H9 (cell line): ENCODE measurements at regions not wholly inside any gene's neighbourhood (a gene's known extent, or its start where the extent isn't known, plus 50 kb on each side); places are given as distances from the start of the nearest gene placed in this dataset.

Experiments
- DNase-seq: peaks from one replicate; pipeline ENCODE4 v3.0.0-alpha.2; 2017
- H2AFZ ChIP-seq: one replicate; pipeline ENCODE4 v1.6.1; 2013; ENCODE audit warnings: mild to moderate bottlenecking, low read length, control low read depth, moderate library complexity
- H2AK5ac ChIP-seq: 2 replicates; pipeline ENCODE4 v1.6.1; 2013; ENCODE audit warnings: low read length, control low read depth, mixed read lengths; ENCODE audit not compliant: insufficient read length
- H2BK120ac ChIP-seq: one replicate; pipeline ENCODE4 v1.6.1; 2013; ENCODE audit warnings: low read depth, mild to moderate bottlenecking, low read length, control low read depth, inconsistent platforms; ENCODE audit not compliant: poor library complexity, severe bottlenecking
- H2BK12ac ChIP-seq: 2 replicates; pipeline ENCODE4 v1.6.1; 2013; ENCODE audit warnings: low read length, control low read depth, mixed read lengths, low read depth; ENCODE audit not compliant: insufficient read length
- H2BK15ac ChIP-seq: 2 replicates; pipeline ENCODE4 v1.6.1; 2013; ENCODE audit warnings: low read depth, low read length, control low read depth
- H2BK20ac ChIP-seq: one replicate; pipeline ENCODE4 v1.6.1; 2013; ENCODE audit warnings: low read depth, mild to moderate bottlenecking, low read length, control low read depth, inconsistent platforms; ENCODE audit not compliant: poor library complexity, severe bottlenecking
- H2BK5ac ChIP-seq: 2 replicates; pipeline ENCODE4 v1.6.1; 2013; ENCODE audit warnings: low read length, control low read depth, mixed read lengths; ENCODE audit not compliant: insufficient read length
- H3K14ac ChIP-seq: 2 replicates; pipeline ENCODE4 v1.6.1; 2013; ENCODE audit warnings: low read length, control low read depth; ENCODE audit not compliant: insufficient read depth
- H3K18ac ChIP-seq: 2 replicates; pipeline ENCODE4 v1.6.1; 2013; ENCODE audit warnings: low read depth, mild to moderate bottlenecking, mixed read lengths, low read length, control low read depth; ENCODE audit not compliant: insufficient read length
- H3K23ac ChIP-seq: 2 replicates; pipeline ENCODE4 v1.6.1; 2013; ENCODE audit warnings: low read length, control low read depth, mixed read lengths, low read depth; ENCODE audit not compliant: insufficient read length
- H3K23me2 ChIP-seq: 2 replicates; pipeline ENCODE4 v1.6.1; 2013; ENCODE audit warnings: low read depth, mild to moderate bottlenecking, mixed read lengths, low read length, control low read depth; ENCODE audit not compliant: insufficient read length, poor library complexity, severe bottlenecking
- H3K27ac ChIP-seq: 2 replicates; pipeline ENCODE4 v1.5.1; 2013; ENCODE audit warnings: low read length, control low read depth, mixed read lengths, low read depth; ENCODE audit not compliant: insufficient read length
- H3K27me3 ChIP-seq: 2 replicates; pipeline ENCODE4 v1.6.1; 2013; ENCODE audit warnings: low read length, control low read depth, inconsistent platforms; ENCODE audit not compliant: insufficient read depth
- H3K4ac ChIP-seq: 2 replicates; pipeline ENCODE4 v1.6.1; 2013; ENCODE audit warnings: low read depth, mild to moderate bottlenecking, control low read depth, inconsistent platforms, low read length, moderate library complexity
- H3K4me1 ChIP-seq: 2 replicates; pipeline ENCODE4 v1.6.1; 2013; ENCODE audit warnings: low read length, control low read depth, inconsistent platforms; ENCODE audit not compliant: insufficient read depth
- H3K4me2 ChIP-seq: 2 replicates; pipeline ENCODE4 v1.6.1; 2013; ENCODE audit warnings: low read length, control low read depth, mixed read lengths; ENCODE audit not compliant: insufficient read length, insufficient read depth
- H3K56ac ChIP-seq: 2 replicates; pipeline ENCODE4 v1.6.1; 2013; ENCODE audit warnings: low read depth, mild to moderate bottlenecking, mixed read lengths, low read length, control low read depth; ENCODE audit not compliant: insufficient read length
- H3K79me1 ChIP-seq: 2 replicates; pipeline ENCODE4 v1.6.1; 2013; ENCODE audit warnings: low read depth, mild to moderate bottlenecking, moderate library complexity, low read length, control low read depth, inconsistent platforms; ENCODE audit not compliant: insufficient read depth, poor library complexity, severe bottlenecking
- H3K79me2 ChIP-seq: 2 replicates; pipeline ENCODE4 v1.6.1; 2013; ENCODE audit warnings: low read length, control low read depth, inconsistent platforms; ENCODE audit not compliant: insufficient read depth
- H3K9ac ChIP-seq: 2 replicates; pipeline ENCODE4 v1.6.1; 2013; ENCODE audit warnings: low read length, control low read depth, mixed read lengths; ENCODE audit not compliant: insufficient read length; ENCODE audit errors: extremely low read depth
- H3K9me3 ChIP-seq: one replicate; pipeline ENCODE4 v1.6.1; 2013; ENCODE audit warnings: low read depth, low read length, inconsistent platforms; ENCODE audit not compliant: control insufficient read depth
- H3T11ph ChIP-seq: one replicate; pipeline ENCODE4 v1.6.1; 2013; ENCODE audit warnings: mild to moderate bottlenecking, low read length, control low read depth, inconsistent platforms
- H4K20me1 ChIP-seq: one replicate; pipeline ENCODE4 v1.6.1; 2013; ENCODE audit not compliant: control insufficient read depth, insufficient read length, insufficient read depth
- H4K5ac ChIP-seq: 2 replicates; pipeline ENCODE4 v1.6.1; 2013; ENCODE audit warnings: low read depth, mild to moderate bottlenecking, mixed read lengths, low read length, control low read depth; ENCODE audit not compliant: insufficient read length
- H4K8ac ChIP-seq: replicated peaks from 2 replicates; pipeline ENCODE4 v1.6.1; 2013; ENCODE audit warnings: low read length, control low read depth, mixed read lengths, low read depth; ENCODE audit not compliant: insufficient read length
- H4K91ac ChIP-seq: 2 replicates; pipeline ENCODE4 v1.6.1; 2013; ENCODE audit warnings: low read depth, mild to moderate bottlenecking, moderate library complexity, mixed read lengths, low read length, control low read depth; ENCODE audit not compliant: insufficient read length
- H3K27ac Mint-ChIP-seq, 3 experiments: 2 replicates in 2 of 3; 3 replicates in 1 of 3; pipeline ENCODE4 v1.8.0; 2020 to 2021; ENCODE audit warnings: mixed read lengths in 3 of 3, mild to moderate bottlenecking in 1 of 3, moderate library complexity in 1 of 3
- H3K27me3 Mint-ChIP-seq: 2 replicates; pipeline ENCODE4 v1.8.0; 2021; ENCODE audit warnings: low read depth, mild to moderate bottlenecking, moderate library complexity, mixed read lengths
- H3K36me3 Mint-ChIP-seq, 3 experiments: 2 replicates in 2 of 3; 3 replicates in 1 of 3; pipeline ENCODE4 v1.8.0; 2020 to 2021; ENCODE audit warnings: low read depth in 3 of 3, mixed read lengths in 3 of 3; ENCODE audit not compliant: insufficient read depth in 1 of 3
- H3K4me1 Mint-ChIP-seq, 2 experiments: 2 replicates each; pipeline ENCODE4 v1.8.0; 2020; ENCODE audit warnings: mixed read lengths in 2 of 2
- H3K4me3 Mint-ChIP-seq, 2 experiments: 2 replicates in 1 of 2; 3 replicates in 1 of 2; pipeline ENCODE4 v1.8.0; 2020 to 2021; ENCODE audit warnings: mild to moderate bottlenecking in 2 of 2, mixed read lengths in 2 of 2, moderate library complexity in 1 of 2
- H3K9me3 Mint-ChIP-seq, 2 experiments: 2 replicates in 1 of 2; 3 replicates in 1 of 2; pipeline ENCODE4 v1.8.0; 2020; ENCODE audit warnings: mild to moderate bottlenecking in 2 of 2, mixed read lengths in 2 of 2, moderate library complexity in 1 of 2
- CTCF ChIP-seq: fragments of 200-600 bp; sonication (generic); conservative IDR thresholded peaks from 3 replicates; pipeline ENCODE4 v1.8.0; 2021; ENCODE audit warnings: antibody characterized with exemption, mild to moderate bottlenecking
- WGBS: extraction: QIAGEN DNeasy Blood & Tissue Kit; methylation state at CpG from one replicate; pipeline ENCODE4 v1.1.7; 2013; ENCODE audit warnings: missing lambda C conversion rate, low lambda C conversion rate, mixed read lengths; ENCODE audit not compliant: insufficient read length; ENCODE audit errors: extremely low coverage; 5-methylcytosine and 5-hydroxymethylcytosine counted together

GRCh38 chr1:30422251-30422650, 301.1 kb downstream of the MATN1 start:
- H3K56ac ChIP-seq: no peak overlapping the region
- DNase-seq: peak; percentile 16

More at GRCh38 chr1:30422251-30422650, 301.1 kb downstream of the MATN1 start:
- H3K9me3 Mint-ChIP-seq: no peaks in the 10 kb centered on the region
- Histone ChIP-seq H3K79me1 (no peaks in the 10 kb centered on the region), H2BK20ac (no peak overlapping the region), H3K27ac (no peak overlapping the region), H3K14ac (no peak overlapping the region), H2AK5ac (no peak overlapping the region), H3K23ac (no peak overlapping the region), H3K23me2 (no peaks in the 10 kb centered on the region), H3K79me2 (no peaks in the 10 kb centered on the region), H4K5ac (no peak overlapping the region), H2BK5ac (no peak overlapping the region), H3K9me3 (no peaks in the 10 kb centered on the region), H2BK120ac (no peak overlapping the region), H2BK12ac (no peak overlapping the region), H3K9ac (no peak overlapping the region), H3K18ac (no peak overlapping the region), H4K8ac (no peak overlapping the region), H3T11ph (no peak overlapping the region), H2BK15ac (no peak overlapping the region), H4K20me1 (no peaks in the 10 kb centered on the region), H2AFZ (no peak overlapping the region), H3K27me3 (no peaks in the 10 kb centered on the region), H3K4me2 (no peak overlapping the region), H3K4me1 (no peaks in the 10 kb centered on the region), H3K4ac (no peak overlapping the region), H4K91ac (no peak overlapping the region)
- H3K27ac Mint-ChIP-seq: no peak overlapping the region
- H3K36me3 Mint-ChIP-seq: no peaks in the 10 kb centered on the region
- peaks cover 5 to 10% of the 10 kb centered on the region in 2 experiments for H3K4me1 Mint-ChIP-seq
- no peak overlapping the region for H3K4me3 Mint-ChIP-seq
- no peak for TF ChIP-seq CTCF
- WGBS: no CpG with 5 or more reads among the region's 2 CpGs
- H3K27me3 Mint-ChIP-seq: peaks cover 1% of the 10 kb centered on the region
